Loucy (cell line): ENCODE measurements at regions not wholly inside any gene's neighbourhood (a gene's known extent, or its start where the extent isn't known, plus 50 kb on each side); places are given as distances from the start of the nearest gene placed in this dataset.

Experiments used
- EZH2phosphoT487 ChIP-seq: fragments of 200-600 bp; IDR thresholded peaks from 2 replicates; pipeline ENCODE4 v1.6.1; 2018; ENCODE audit warnings: antibody characterized with exemption, mild to moderate bottlenecking, moderate library complexity, borderline replicate concordance
- TF ChIP-seq, protein P1 (sequence below): fragments of 200-600 bp; sonication (generic); conservative IDR thresholded peaks from 2 replicates; pipeline ENCODE4 v1.5.1; 2014; ENCODE audit warnings: mild to moderate bottlenecking, antibody characterized with exemption, low read length

DNA sequence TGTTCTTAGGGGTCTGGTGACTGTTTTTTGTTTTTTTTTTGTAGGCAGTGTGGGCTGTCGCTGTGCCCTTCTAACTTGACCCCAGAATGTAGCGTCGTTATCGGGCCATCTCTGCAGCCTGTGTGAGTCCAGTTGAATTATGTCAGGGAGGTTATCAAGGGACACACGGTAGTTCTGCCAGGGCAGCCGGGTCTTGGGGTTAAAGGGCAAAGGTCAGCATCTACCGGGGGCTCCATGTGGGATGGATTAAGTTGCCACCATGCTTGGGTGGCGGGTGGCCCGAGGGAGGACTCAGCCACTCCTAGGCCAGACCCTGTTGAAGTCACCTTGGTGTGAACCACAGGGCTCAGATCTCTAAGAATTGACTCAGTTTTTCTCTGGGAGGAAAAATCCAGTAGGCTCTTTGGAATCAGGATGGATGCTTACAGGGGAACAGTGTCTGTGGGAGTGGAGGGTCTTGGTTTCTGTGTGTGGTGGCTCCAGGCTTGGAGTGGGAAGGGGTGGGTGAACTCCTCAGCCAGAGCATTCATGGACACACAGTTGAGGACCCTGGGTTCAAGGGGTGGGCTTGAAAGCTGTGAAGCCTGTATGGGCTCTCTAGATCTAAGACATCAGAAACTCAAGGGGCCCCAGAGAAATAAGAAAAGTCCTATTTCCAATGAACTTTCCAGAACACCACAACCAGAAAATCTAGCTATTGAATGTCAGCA is 191.7 kb downstream of the IRF8 start:
- TF ChIP-seq, protein P1, sequence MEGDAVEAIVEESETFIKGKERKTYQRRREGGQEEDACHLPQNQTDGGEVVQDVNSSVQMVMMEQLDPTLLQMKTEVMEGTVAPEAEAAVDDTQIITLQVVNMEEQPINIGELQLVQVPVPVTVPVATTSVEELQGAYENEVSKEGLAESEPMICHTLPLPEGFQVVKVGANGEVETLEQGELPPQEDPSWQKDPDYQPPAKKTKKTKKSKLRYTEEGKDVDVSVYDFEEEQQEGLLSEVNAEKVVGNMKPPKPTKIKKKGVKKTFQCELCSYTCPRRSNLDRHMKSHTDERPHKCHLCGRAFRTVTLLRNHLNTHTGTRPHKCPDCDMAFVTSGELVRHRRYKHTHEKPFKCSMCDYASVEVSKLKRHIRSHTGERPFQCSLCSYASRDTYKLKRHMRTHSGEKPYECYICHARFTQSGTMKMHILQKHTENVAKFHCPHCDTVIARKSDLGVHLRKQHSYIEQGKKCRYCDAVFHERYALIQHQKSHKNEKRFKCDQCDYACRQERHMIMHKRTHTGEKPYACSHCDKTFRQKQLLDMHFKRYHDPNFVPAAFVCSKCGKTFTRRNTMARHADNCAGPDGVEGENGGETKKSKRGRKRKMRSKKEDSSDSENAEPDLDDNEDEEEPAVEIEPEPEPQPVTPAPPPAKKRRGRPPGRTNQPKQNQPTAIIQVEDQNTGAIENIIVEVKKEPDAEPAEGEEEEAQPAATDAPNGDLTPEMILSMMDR, result no peak
- TF ChIP-seq EZH2phosphoT487, result no peak
